UCSD-AML1 (cell line): ENCODE measurements at regions not wholly inside any gene's neighbourhood (a gene's known extent, or its start where the extent isn't known, plus 50 kb on each side); places are given as distances from the start of the nearest gene placed in this dataset.
"Not testable (repeated sequence)": the region's sequence is repeated elsewhere in the genome, so short reads cannot be mapped to it uniquely, and the experiment has no call there.

Experiments
- DNase-seq: peaks from one replicate; lab custom pipeline; 2025; ENCODE audit not compliant: unreplicated experiment; lab: John Stamatoyannopoulos, UW

DNA sequence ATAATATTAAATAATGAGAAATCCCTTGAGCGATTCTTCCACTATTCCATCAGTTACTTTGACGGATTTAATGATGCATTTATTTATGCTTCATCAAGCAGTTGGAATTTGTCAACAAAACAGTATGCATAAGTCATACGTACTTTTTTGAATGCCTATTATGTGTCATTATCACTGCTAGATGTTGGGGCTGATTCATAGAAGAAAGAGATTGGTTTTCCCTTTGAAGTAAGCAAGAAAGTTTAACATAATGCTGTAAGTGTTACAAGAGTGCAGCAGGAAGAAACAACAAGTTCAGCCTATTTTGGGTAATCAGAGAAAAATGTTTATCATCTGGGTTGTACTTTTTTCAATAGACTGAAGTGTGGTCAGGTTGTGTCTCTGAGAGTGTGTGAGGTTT lies 121.2 kb upstream of the RANBP3L start:
- DNase-seq = no peak

DNA sequence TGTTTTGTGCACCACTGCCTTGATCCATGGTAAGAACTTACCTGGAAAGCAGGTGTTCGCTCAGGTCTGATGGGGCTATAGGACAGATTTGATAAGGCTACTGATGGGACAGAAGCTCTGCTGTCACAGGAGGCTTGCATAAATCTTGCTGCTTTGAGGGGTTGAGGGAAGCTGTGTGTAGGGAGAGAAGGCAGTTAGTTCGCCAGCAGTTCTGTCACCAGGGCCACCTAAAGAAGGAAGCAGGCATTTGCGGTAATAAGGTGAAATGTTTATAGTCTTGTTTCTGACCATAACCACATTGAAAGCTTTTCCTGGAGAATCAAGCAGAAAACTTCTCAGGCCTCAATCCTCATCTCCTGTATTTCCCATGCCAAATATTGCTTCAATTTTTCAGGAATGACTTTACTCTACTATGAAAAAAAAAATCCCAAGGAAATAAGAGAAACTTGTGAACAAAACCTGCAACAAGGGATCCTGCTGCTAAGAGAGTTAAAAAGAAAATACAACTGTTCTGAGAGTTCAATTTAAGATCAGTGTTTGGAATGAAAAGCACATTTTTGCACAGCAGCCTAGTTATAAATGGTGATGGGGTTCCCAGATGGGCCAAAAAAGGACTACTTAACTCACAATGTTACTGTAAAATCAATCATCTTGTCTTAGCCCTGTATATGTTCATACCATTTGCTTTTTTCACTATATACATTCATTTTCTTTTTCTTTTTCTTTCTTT lies 122.0 kb upstream of the RANBP3L start:
- DNase-seq = no peak

DNA sequence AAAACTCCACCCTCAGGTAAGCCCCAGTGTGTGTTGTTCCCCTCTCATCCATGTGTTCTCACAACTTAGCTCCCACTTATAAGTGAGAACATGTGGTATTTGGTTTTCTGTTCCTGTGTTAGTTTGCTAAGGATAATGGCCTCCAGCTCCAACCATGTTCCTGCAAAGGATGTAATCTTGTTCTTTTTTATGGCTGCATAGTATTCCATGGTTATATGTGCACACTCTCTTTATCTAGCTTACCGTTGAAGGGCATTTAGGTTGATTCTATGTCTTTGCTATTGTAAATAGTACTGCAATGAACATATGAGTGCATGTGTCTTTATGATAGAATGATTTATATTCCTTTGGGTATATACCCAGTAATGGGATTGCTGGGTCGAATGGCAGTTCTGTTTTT lies 124.4 kb upstream of the RANBP3L start:
- DNase-seq = not testable (repeated sequence)

DNA sequence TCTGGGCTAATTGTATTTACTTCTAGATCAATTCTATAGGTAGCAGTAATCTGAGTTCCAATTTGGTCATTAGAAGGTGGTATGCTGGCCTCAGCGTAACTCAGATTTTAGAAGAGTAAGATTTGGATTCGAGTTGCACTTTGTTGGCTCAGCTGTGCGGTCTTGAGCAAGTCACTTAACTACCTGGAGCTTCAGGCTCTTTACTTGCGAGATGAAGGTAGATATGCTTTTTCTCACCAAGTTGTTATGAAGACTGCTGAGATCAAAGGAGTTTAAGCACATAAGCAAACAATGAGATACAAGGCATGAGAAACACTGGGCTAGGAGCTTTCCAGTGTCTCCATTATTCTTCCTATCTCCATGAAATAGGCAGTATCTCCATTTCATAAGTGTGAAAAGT lies 133.8 kb upstream of the RANBP3L start:
- DNase-seq = no peak

DNA sequence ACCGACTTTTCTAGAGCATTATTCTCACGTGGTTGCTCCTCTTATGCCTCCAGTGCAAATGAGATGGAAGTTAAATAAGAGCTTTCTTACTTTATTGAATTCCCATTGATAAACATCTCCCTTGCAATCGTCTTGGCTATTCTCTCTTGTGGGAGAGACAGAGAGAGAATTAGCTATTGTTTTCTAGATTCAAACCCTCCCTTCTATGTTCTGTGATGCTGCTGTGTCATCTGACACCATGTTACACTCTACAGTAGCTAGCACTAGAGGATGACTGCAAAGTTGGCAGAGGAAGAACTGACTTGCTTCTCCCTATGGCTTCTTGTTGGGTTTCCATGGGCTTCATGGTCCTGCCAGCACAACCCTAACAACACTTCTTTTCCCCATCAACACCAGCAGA lies 134.6 kb upstream of the RANBP3L start:
- no peak for DNase-seq

DNA sequence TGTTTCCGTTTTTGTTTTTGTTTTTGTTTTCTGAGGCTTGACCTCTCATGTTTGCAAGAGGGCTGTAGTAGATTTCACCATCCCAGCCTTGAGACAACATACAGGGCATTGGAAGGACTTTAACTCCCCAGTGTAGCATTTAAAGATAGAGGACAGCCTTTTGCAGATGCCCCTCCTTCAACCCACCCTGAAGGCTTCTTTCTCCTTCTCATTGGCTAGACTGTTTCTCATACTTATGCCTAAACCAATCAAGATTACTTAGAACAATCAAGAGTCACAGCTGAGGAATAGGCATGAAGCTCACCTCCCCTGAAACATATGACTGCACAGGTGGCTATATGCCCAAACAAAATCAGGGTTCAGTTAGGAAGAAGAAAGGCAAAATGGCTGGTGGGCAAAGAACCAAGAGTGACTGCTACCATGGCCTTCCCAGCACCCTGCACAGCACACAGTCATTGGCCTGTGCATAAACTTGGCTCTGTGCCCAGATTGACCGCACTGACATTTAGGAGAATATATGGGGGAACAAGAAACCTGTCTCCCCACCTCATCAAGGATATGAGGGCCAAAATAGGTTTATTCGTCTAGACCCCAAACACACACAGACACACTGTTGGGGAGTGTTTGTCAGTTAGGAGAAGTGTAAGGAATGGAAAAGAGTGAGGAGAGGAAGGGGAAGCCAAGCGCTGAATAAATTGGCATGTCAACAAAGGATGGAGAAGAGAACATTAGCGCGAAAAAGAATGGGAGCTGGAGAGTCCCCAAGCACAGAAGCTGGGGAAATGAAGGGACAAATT lies 137.3 kb upstream of the RANBP3L start:
- no peak for DNase-seq

DNA sequence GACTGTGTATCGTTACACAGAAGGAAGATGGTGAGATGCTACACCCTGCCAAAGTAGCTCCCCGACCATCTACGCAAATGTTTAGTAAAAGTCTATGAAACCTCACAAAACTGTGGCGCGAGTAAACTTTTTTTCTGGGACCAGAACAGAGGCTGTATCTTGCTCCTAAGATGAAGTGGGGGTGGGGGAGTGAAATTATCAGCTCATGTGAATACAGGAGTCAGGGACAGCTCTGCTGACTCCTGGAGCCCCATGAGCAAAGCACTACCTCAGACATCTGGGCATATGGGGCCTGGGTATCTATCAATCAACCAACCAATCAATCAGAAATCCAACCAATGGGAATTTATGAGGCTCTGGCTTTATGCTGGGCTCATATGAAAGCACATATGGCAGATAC lies 138.6 kb upstream of the RANBP3L start:
- DNase-seq = no peak

DNA sequence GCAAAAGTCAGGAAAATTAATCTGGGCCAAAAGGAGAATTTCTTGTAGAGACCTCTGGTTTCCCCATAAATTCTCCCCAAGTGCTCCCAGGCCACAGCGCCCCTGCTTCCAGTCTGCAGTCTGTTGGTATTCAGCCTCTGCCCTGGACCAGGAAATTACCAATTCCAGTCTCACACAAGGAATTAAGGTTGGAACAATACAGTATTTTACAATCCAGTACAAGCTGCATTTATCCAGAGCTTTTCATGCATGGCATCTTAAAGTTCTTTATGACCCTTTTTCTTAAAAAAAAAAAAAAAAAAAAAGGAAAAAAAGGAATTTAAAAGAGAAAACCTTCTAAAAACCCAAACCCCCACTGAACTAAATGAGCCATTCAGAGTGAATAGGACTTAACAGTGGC lies 139.6 kb upstream of the RANBP3L start:
- DNase-seq = no peak

DNA sequence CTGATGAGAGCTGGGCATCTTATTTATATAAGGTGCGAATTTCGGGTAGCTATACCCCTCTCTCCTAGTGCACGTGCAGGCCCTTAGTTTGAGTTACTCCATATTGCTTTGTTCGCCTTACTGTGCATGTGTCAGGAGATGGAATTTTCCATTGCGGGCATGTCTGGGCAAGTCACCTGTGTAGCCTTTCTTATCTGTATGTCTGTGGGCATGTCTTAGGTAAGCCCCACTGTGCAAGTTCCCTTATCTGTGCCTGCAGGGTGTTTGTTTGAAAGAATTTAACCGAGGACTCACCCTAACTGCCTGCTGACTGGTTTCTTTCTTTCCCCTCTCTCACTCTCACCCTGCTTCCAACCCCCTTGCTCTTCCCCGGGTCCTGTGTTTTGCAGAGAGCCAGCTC lies 140.7 kb upstream of the RANBP3L start:
- DNase-seq = no peak

DNA sequence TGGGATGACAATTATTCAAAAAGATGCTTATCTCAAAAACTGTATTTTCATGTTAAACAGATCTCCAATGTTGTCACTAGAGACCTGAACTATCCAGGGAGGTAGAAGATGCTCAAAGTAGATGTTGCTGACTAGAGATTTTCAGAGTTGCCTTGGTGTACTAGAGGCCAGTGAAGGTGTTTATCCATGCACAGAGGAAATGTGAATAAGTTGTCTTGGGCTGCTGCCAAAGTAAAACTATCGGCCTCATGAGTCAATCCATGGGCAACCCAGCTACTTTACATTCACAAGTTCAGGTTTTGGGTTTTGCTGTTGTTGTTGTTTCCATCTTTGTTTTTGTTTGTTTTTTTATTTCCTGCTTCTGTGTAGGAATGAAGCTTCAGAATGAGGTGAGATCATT lies 141.1 kb upstream of the RANBP3L start:
- no peak for DNase-seq

DNA sequence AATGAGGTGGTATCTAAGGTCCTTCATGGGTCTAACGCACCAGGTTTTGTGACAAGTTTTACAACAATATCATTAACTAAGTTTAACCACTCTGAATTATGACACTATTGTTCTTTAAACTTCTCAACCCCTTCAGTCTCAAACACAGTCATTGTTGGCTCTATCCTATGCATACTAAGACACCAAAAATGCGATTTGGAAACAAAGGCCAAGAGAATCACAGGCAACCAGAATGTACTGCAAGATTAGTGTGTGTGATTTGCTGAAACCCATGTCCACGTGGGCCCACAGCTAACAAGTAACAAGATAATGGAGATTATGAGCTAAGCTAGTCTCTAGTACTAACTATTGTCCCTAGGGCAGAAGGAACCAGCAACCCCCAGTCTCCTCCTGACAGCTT lies 142.2 kb upstream of the RANBP3L start:
- no peak for DNase-seq

DNA sequence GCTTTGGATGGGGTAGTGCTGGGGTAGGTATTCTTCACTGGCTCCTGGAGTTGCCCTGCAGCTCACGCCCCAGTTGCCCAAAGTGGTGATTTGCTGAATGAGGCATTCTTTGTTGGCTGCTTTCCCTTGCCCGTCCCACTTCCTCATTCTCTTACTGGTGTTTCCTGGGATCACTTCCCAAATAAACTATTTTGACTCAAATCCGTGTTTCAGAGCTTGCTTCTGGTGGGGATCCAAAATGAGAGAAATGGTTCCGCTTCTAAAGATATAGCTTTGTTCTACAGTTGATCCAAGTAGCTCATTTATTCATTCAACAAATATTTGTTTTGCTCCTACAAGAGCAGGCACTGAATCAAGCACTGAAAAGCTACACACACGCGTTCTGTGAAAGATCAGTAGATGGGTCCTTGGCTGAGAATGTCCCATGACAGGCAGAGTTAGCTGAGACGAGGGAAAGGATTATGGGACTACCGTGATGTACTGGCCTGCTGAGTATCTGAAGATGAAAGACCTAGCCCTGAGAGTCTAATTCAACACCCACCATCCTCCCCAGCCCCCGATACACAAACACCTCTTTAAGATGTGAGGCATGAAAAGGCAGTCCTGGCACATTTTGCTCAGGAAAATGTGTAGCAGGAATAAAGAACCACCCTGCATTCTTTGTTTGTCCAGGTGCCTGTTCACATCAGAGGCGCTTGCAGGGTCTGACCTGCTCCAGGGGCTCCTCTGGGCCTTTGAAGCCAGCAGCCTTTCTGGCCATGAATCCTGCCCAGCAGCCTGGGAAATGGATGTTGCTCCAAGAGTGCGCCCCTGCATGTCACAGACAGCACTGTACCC lies 143.1 kb upstream of the RANBP3L start:
- no peak for DNase-seq

DNA sequence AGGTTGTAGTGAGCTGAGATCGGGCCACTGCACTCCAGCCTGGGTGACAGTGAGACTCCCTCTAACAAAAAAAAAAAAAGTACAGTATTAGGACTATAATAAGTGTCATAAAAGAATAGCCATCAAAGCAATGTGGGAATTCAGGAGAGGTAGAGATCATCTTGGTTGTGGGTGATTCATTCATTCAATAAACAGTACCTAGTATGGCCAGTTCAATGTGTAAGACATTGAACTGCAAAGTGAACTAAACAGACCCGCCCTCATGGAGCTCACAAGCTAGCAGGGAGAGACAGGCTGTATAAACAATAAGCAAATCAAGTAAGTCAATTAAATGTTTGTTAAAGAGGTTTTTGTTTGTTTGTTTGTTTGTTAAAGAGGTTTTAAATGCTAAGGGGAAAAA lies 146.1 kb upstream of the RANBP3L start:
- DNase-seq = no peak

DNA sequence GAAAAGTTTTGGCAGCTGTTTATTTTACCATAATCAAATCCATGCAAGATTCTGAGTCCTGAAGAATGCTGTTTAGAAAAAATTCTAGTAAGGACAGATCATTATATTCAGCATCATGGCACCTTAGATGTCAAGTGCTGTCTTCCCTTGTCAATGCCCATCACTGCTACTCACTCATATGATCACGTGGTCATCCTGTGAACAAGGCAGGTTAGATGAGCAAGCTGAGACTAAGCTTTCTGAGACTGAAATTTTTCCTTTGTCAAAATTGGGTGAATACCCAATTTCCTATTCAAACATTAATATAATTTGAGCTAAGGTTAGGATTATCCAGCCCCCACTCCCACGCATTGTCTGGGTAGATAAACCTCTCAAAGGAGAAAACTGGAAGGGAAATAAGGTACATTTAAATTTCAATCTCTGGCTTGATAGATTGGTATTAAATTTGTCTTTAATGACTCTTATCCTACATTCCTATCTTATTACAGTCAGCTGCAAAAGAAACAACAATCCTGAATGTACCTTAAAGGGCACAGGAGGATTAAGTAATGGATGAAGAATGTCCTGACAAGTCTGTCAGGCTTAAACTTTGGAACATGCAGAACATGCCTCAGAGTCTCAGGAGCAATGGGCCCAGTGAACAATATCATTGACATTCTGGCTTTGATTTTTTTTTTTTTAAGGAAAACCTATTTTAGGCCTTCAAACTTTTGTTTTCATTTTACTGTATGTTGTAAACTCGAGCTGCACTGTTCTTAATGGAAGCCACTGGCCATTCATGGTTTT lies 148.7 kb upstream of the RANBP3L start:
- DNase-seq = no peak

DNA sequence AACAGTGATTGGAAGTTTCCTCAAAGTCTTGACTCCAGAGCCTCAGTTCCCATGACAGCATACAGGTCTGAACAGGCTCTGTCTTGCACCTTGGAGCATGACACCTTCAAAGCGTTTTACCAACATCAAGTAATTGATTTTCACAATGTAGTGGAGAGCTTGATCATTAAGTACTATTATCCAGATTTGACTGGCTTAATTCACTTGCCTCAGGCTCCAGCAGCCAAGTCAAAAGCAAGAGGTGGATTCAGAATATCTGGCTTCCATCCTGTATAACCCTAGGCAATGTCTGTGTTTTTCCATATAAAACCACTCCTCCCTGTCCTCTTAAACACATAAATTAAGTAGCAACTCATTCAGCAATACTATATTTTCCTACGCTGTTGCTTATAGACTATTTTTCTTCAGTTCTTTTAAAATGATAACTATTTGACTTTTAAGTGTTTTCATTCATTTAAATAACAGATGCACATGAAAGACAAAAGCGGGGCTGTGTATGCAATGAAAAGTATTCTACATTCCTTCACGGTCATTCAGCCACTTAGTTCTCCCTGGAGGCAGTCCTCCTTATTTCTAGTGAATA lies 150.8 kb upstream of the RANBP3L start:
- no peak for DNase-seq

DNA sequence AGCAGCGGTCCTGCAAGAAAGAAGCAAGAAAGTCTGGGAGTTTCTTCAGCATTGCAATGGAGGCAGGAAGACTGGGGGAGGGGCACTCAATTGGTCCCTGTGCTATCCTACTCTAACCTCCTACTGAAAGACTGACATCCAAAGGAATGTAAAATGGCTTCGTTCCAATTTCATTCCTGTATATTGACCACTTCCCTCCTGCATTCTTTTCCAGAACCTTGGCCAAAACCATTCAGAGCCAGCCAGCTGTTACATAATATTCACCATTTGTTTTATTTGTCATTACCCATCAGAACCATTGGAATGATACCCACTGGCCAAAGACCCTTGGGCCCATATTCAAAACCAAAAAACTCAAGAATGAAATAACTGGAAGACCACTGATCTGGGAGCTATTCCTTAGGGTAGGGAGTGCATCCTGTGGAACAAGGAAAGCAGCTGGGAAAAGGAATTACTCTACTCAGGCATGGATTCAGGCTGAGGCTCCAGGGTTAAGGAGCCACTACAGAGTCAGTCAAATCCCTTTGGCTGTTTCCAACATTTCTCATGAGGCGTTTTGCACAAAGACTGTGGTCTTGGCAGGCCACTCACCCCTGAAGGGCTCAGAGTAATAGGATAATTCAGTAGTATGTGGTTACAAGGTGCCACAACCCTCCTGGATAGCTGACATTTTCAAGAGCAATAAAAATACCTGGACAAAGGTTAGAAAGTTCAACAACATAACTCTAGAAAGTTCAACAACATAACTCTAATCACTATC lies 148.7 kb upstream of the SLC1A3 start:
- DNase-seq = no peak

DNA sequence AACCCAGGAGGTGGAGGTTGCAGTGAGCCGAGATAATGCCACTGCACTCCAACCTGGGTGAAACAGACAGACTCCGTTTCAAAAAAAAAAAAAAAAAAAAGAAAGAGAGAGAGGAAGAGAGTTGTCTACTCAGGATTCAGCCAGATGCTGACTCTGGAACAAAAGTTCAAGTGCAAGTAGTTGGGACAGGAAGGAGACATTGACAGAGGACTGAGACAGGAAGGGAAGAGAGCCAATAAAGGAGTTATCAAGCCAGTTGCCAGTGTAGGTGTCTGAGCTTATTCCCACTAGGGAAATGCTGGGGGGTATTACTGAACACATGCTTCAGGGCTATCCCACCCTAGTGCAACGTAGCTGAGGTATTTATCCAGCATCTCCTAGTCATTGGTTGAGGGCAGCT lies 147.7 kb upstream of the SLC1A3 start:
- DNase-seq = no peak

DNA sequence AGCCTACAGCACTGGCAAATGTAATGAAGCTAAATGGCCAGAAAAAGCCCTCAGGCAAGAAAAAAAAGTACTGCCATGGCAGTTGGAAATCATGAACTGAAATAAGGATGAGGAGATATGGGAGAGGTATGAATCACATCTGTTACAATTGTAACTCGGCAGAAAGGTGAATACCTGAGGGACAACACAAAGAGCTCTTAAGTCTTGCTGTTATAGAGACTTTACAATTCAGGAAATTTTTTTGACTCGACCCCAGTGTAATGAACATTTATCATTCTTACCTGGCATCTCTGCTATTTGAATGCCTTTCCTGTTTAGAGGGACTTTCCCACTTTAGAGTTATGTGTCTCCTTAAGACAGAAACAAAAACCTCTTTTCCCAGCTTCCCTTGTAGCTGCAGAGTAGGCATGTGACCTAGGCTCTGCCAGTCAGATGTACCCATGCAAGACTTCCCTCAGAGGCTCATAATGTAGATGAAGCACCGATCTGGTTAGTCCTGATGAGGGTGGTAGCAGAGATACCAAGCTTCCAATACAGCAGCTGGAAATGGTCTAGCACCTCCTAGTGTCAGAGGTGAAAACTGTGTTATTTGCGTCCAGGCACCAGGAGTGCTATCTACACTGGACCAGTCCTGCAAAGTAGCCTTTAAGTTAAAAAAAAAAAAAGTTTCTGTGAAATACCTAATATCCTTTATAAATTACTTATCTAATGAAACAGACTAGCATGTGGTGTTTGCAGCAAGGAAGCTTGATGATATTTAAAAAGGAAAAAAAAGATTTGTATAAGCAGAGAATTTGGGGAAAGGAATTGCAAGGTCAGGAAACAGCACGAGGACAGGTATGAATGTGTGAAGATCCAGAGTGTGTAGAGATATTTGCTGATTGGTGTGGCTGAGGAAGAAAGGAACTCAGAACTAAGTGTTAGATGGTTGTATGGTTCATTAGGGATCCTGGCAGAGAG lies 146.9 kb upstream of the SLC1A3 start:
- no peak for DNase-seq
